BLaER1 (cell line): ENCODE measurements at regions not wholly inside any gene's neighbourhood (a gene's known extent, or its start where the extent isn't known, plus 50 kb on each side); places are given as distances from the start of the nearest gene placed in this dataset.

Experiments used
- H3K27ac ChIP-seq: shearing (Covaris generic); formaldehyde crosslinking; 2 replicates; pipeline ENCODE4 v1.8.1; 2022
- H3K27me3 ChIP-seq: shearing (Covaris generic); formaldehyde crosslinking; 2 replicates; pipeline ENCODE4 v1.8.1; 2022
- H3K36me3 ChIP-seq: shearing (Covaris generic); formaldehyde crosslinking; 2 replicates; pipeline ENCODE4 v1.8.1; 2022
- H3K4me1 ChIP-seq: shearing (Covaris generic); formaldehyde crosslinking; 2 replicates; pipeline ENCODE4 v1.8.1; 2022
- H3K4me2 ChIP-seq: shearing (Covaris generic); formaldehyde crosslinking; 2 replicates; pipeline ENCODE4 v1.8.1; 2022
- H3K4me3 ChIP-seq: shearing (Covaris generic); formaldehyde crosslinking; 2 replicates; pipeline ENCODE4 v1.8.1; 2022
- H3K9ac ChIP-seq: shearing (Covaris generic); formaldehyde crosslinking; 2 replicates; pipeline ENCODE4 v1.8.1; 2022
- H3K9me3 ChIP-seq: shearing (Covaris generic); formaldehyde crosslinking; 2 replicates; pipeline ENCODE4 v1.8.1; 2022
- H4K20me1 ChIP-seq: shearing (Covaris generic); formaldehyde crosslinking; 2 replicates; pipeline ENCODE4 v1.8.1; 2022
- Cebpa-rat ChIP-seq: shearing (Covaris generic); IDR thresholded peaks from 2 replicates; pipeline ENCODE4 v1.8.1; 2022

DNA sequence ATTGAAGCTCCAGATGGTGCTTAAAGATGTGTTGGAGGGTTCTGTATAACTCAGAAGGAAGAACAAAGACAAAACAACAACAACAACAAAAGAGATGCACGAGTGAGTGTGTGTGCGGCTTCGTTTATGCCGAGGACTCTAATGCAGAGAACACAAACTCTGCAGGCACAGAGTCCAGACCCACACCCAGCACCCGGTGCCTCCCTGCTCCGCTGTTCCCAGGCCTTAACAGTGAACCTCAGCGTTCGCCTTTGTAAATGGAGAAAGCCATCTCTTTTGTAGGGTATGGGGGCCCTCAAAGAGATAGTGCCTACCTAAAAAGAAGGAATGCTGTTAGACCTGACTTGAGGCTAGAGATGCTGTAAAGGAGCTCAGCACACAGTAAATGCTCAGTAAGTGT is 243.3 kb downstream of the ERMARD start:
- Histone ChIP-seq H3K27ac (no peak overlapping the region), H3K9me3 (no peaks in the 10 kb centered on the region), H3K4me2 (no peak overlapping the region), H4K20me1 (no peaks in the 10 kb centered on the region), H3K4me3 (no peak overlapping the region), H3K27me3 (no peaks in the 10 kb centered on the region), H3K36me3 (no peaks in the 10 kb centered on the region), H3K9ac (no peak overlapping the region), H3K4me1 (peaks cover 42% of the 10 kb centered on the region)
- no peak for TF ChIP-seq Cebpa-rat

DNA sequence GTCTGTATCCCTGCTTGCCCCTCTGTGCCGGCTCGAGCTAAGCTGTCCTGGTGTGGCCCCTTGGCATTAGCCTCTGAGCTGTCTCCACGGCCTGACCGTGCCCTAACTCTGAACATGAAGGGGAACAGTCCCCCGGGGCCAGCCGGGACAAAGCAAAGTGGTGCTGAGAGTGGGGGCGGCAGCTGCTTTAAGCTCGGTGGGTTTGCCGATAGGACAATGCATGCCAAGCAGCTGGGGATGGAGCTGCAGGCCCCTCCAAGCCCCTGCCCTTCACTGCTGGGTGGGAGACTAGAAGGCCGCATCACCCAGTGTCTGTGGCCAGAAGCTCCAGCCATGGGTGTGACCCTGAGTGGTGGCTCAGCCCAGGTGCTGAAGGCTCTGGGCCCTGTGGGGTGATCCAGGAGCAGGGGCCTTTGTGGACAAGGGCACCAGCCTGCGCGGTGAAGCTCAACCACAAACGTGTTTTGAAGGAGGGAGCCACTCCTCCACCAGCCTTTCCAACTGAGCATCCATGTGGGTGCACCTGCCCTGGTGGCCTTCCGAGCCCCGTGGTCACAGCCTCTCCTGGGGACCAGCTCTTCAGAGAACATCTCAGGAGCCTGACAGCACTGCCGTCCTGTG is 242.5 kb downstream of the ERMARD start:
- H3K36me3 ChIP-seq: no peaks in the 10 kb centered on the region
- no peak overlapping the region for H3K4me3 ChIP-seq
- H3K4me2 ChIP-seq: 0 out of 2 replicates have a peak overlapping the region, but pooled peaks have one; percentile 4
- no peak overlapping the region for H3K27ac ChIP-seq
- no peak for TF ChIP-seq Cebpa-rat
- no peak overlapping the region for H3K9ac ChIP-seq
- no peaks in the 10 kb centered on the region for H4K20me1 ChIP-seq
- H3K4me1 ChIP-seq: peaks cover 50% of the 10 kb centered on the region
- no peaks in the 10 kb centered on the region for H3K27me3 ChIP-seq
- no peaks in the 10 kb centered on the region for H3K9me3 ChIP-seq

DNA sequence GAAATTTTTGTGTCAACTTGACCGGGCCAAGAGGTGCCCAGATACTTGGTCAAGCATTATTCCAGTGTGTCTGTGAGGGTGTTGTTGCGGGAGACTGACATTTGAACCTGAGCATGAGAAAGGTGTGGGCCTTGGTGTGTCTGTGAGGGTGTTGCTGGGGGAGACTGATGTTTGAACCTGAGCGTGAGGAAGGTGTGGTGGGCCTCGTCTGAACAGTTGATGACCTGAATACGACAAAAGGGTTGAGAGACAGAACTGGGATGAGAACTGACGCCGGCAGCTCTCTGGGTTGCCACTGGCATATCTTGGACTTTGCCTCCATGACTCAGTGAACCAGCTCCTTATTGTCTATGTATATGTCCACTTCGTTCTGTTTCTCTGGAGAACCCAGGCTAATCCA is 240.5 kb downstream of the ERMARD start:
- H3K27ac ChIP-seq: no peak overlapping the region
- H3K27me3 ChIP-seq: no peaks in the 10 kb centered on the region
- peak overlapping the region; percentile 70 for H3K4me2 ChIP-seq

DNA sequence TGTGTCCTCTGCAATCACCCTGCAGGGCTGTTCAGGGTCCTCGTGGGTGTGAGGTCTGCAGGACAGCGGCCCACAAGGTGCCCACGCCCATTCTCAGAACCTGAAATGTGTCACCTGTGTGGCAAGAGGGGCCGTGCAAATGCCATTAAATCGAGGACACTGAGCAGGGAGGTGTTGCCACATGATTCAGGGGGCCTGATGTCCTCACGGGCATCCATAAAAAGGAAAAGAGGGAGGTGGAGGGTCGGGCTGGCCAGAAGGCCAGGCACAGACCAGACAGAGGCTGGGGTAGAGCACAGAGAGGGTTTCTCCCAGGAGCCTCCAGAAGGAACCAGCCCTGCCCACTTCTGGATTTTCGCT is 239.6 kb downstream of the ERMARD start:
- Histone ChIP-seq H3K9me3 (no peaks in the 10 kb centered on the region), H3K9ac (no peak overlapping the region), H3K27ac (no peak overlapping the region), H3K4me2 (peak overlapping the region; percentile 50), H3K27me3 (no peaks in the 10 kb centered on the region), H3K4me1 (peaks cover 51% of the 10 kb centered on the region), H4K20me1 (no peaks in the 10 kb centered on the region), H3K4me3 (no peak overlapping the region), H3K36me3 (no peaks in the 10 kb centered on the region)
- no peak for TF ChIP-seq Cebpa-rat

More for the DNA sequence above, 240.5 kb downstream of the ERMARD start:
- Histone ChIP-seq H3K36me3 (no peaks in the 10 kb centered on the region), H3K4me3 (no peak overlapping the region), H3K4me1 (peaks cover 51% of the 10 kb centered on the region), H4K20me1 (no peaks in the 10 kb centered on the region), H3K9ac (no peak overlapping the region), H3K9me3 (no peaks in the 10 kb centered on the region)
- no peak for TF ChIP-seq Cebpa-rat

DNA sequence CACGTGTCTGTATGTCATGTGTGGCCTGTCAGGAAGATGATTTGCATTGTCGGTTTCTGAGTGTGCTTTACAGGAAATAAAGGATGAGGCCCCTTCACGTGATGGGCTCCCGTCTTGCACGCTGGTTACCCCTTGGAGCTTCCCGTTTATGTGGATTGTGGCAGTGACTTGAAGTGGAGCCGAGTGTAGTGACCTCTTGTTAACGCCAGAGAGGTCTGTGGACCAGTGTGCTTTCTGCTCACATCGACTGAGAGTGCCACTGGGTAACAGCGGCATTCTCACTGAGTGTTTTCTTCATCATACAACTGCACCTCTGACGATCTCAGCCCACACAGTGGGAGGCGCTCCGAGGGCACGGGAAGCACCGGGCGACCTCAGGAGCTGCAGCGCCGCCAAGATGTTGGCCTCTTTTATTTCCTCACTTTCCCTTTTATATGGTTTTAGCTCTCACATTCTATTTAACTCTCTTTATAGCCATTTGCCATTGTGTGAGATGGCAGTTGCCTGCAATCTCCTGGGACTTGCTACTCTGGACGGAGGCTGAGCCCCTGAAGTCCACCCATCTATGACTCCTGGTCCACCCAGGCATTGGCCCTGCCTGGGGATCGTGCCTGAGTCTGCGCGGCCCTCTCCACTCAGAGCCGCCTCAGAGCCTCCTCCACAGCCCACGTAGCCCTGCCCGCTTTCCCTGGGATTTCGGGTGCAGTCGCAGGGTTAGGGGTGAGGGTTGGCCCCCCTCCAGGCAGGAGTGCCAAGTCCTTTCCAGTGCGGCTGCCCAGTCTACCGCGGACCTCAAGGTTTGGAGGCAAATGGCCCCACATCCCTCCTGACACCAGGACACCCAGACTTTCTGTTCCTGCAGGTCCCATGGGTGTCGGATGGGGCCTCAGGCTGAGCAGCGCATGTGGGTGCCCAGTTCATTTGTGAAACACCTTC is 238.9 kb downstream of the ERMARD start:
- H3K4me2 ChIP-seq: peak overlapping the region; percentile 50
- no peaks in the 10 kb centered on the region for H4K20me1 ChIP-seq
- no peaks in the 10 kb centered on the region for H3K9me3 ChIP-seq
- no peaks in the 10 kb centered on the region for H3K27me3 ChIP-seq
- TF ChIP-seq Cebpa-rat: no peak
- no peak overlapping the region for H3K9ac ChIP-seq
- H3K27ac ChIP-seq: no peak overlapping the region; the same call in 1 of the 2 replicates
- no peaks in the 10 kb centered on the region for H3K36me3 ChIP-seq
- no peak overlapping the region for H3K4me3 ChIP-seq
- peaks cover 51% of the 10 kb centered on the region for H3K4me1 ChIP-seq

DNA sequence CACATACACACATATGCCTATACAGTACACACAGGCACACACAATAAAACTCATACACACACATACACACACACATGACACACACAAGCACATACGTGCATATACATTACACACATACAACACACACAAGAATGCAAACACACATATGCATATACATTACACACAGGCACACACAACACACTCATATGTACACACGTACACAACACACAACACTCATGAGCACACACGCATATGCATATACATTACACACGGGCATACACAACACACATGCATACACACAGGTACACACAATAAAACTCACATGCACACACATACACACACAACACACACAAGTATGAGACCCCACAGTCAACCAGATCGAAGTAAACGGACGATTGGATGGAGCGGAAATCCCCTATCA is 238.2 kb downstream of the ERMARD start:
- Histone ChIP-seq H3K36me3 (no peaks in the 10 kb centered on the region), H3K4me1 (peaks cover 51% of the 10 kb centered on the region), H3K4me3 (no peak overlapping the region), H3K4me2 (peak overlapping the region; percentile 50), H4K20me1 (no peaks in the 10 kb centered on the region), H3K9me3 (no peaks in the 10 kb centered on the region), H3K9ac (no peak overlapping the region), H3K27me3 (no peaks in the 10 kb centered on the region), H3K27ac (0 out of 2 replicates have a peak overlapping the region, but pooled peaks have one; percentile 27)
- TF ChIP-seq Cebpa-rat: no peak

DNA sequence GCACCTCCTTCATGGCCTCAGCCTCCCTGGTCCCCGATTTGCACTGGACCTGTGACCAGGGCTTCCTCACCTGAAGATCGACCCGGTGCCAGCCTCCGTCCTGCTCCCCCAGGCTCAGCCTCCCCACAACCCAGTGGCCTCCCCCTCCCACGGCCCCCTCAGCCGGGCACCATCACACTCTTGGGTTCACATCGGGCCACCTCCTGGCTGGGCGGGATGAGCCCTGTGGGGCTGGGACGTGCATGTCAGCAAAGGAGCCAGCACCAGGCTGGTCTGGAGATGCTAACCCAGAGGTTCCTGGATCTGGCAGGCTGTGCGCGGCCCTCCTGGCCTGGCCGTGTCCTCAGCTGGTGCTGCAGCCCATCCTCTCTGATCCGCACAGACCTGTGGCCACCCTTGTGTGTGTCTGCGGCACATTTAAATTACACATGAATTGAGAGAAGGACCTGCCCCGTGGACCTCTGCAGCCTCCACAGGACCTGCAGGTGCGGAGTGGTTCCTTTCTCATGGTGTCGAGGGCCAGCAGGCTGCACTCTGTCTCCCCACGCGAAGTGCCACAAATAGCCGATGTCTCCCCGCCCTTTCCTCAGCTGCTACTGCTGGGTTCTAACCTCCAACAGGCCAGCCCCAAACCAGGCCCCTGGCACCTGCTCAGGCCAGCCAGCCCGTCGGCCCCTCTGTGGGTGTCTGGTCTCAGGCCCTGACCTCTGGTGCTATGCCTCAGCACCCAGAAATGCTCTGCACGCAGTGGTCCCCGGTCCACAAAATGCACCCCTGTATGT is 237.5 kb downstream of the ERMARD start:
- Histone ChIP-seq H3K4me1 (peaks cover 51% of the 10 kb centered on the region), H3K4me3 (no peak overlapping the region), H3K27me3 (no peaks in the 10 kb centered on the region), H3K9ac (no peak overlapping the region), H3K9me3 (no peaks in the 10 kb centered on the region), H3K4me2 (peak overlapping the region; percentile 50), H3K27ac (peak overlapping the region; percentile 27; the same call in 1 of the 2 replicates), H4K20me1 (no peaks in the 10 kb centered on the region), H3K36me3 (no peaks in the 10 kb centered on the region)
- no peak for TF ChIP-seq Cebpa-rat

DNA sequence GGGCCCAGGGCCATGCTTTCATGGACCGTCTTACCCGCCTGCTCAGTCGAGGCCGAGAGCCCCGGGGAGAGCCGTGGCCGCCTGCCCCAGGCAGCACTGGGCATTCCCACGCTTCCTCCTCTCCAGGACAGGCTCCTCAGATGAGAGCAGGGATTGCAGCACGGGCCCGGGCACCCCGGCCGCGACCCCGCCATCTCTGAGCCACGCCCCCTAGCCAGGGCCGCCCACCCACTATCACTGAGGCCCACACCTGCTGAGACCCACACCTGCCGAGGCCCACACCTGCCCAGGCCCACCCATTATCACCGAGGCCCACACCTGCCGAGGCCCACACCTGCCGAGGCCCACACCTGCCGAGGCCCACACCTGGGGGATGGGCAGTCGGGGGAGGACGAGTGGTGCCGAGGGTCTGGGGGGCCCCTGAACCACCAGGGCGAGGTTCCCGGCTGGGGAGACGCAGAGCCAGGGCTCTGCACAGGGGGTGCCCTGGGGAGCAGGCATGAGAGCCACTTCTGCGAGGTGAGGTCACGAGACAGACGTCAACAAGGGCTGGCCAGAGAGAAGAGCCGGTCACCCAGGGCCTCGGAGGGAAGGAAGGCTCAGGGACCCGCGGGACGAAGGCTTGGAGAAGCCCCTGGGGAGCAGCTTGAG is 235.6 kb downstream of the ERMARD start:
- no peaks in the 10 kb centered on the region for H4K20me1 ChIP-seq
- H3K27me3 ChIP-seq: no peaks in the 10 kb centered on the region
- no peaks in the 10 kb centered on the region for H3K9me3 ChIP-seq
- TF ChIP-seq Cebpa-rat: no peak
- no peak overlapping the region for H3K27ac ChIP-seq
- H3K4me2 ChIP-seq: no peak overlapping the region
- no peak overlapping the region for H3K9ac ChIP-seq
- no peaks in the 10 kb centered on the region for H3K36me3 ChIP-seq
- no peak overlapping the region for H3K4me3 ChIP-seq
- H3K4me1 ChIP-seq: peaks cover 40% of the 10 kb centered on the region

DNA sequence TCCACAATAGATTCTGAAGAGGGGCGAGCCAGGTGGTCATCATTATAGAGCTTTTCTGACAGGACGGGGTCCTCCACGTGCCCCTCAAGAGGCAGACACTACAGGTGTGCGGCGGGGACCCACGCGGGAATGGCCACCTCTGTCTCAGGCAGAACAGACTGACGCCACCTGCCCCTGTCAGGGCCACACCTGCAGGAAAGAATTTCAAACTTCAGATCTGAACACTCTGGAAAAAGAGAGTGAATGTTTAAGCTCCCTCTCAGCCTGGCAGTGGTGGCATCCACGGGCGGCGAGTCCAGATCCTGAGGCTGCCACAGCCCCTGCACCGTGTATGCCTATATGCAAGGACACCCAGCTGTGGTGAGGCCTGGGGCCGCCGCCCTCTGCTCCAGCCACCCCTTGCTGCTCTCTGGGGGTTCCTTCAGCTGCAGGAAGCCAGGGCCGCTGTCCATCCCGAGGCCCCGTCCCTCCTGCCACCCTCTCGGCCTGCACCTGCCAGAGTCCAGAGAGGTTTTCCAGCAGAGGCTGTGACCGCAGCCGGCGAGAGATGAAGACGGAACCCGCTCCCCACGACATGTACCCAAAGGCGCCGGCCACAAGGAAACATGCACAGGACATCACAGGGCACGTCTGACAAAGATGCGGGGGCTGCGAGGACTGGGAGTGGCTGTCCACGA is 234.9 kb downstream of the ERMARD start:
- Histone ChIP-seq H3K4me2 (no peak overlapping the region), H3K27me3 (no peaks in the 10 kb centered on the region), H3K9ac (no peak overlapping the region), H4K20me1 (no peaks in the 10 kb centered on the region), H3K4me3 (no peak overlapping the region), H3K36me3 (no peaks in the 10 kb centered on the region), H3K27ac (no peak overlapping the region), H3K9me3 (no peaks in the 10 kb centered on the region), H3K4me1 (peaks cover 36% of the 10 kb centered on the region)
- no peak for TF ChIP-seq Cebpa-rat
